ENCODE measurements at regions not wholly inside any gene's neighbourhood (a gene's known extent, or its start where the extent isn't known, plus 50 kb on each side); places are given as distances from the start of the nearest gene placed in this dataset.

DNA sequence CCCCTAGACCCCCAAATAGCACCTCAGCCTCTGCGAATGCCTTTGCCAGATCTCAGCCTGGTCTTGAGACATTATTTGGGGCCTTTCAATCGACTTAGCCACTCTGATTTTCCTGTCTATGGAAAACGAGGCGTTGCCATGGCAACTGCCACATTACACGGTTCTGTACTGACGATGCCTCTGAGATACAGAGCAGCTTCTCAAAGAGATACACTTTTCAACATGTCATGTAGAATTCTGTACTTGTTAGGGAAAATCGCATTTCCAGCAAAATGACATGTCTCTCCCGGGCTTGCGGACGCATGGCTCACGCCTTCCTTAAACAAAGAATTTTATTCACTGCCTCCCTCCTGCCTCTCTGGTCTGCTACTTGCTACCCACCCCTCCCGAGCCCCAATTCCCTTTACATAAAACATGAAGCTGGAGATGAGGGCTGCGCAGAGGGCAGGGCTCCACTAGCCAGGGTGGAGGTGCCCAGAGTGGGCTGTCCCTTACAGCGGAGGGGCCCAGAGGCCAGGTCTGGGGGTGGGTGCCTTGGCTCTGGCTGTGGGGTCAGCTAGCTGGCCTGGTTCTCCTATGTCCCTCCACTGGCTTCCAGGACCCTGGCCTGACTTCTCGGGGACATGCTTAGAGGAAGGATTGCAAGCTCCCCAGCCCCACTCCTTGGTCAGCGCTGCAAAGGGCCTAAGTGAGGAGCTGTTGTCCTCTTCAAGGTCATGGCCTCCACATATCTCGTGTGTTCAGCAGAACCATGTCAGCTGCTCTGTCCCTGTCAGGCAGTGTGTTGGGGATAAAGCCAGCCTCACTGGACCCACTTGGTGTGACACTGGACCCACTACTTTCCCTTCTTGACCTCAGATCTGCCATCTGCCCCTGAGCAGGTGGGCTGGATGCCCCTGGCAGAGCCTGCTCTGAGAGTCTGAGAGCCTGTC, 342.5 kb downstream of the RPS24 start:
- peak; percentile 8 for DNase-seq

DNA sequence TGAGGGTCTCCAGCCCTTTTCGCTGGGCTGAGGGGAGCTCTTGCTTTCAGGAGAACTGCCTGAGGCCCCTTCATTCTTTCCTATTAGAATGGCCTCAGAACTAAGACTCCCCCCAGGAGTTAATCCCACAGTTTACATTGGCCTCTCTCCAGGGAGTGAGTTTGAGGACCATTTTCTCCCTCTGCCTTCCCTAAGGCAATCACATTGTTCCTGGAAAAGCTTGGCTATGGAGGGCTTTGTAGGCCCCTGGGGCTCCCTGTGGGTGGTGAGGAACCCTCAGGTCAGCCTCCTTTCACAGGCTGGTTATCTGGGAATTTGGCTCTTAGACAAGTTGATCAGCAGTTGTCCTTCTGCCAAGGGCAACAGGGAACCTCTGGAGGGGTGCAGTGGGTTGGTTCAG, 343.7 kb downstream of the RPS24 start:
- no peak for DNase-seq

DNA sequence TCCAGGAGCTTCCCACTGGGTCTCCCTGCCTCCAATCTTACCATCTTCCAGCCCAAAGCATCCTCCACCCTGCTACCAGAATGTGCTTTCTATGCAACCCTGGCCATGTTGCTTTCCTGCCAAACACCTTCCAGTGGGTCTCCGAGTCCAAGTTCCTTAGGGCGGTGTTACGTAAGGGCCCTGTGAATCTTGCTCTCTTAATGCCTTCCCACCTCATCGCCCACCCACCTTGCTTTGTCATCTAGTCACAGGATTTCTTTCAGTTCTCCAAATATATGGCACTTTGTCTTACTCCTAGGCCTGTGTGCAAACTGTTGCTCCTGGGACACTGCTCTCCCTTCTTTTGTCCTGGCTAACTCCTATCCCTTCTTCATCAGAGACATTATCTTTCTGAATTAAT, 344.5 kb downstream of the RPS24 start:
- DNase-seq, result no peak

DNA sequence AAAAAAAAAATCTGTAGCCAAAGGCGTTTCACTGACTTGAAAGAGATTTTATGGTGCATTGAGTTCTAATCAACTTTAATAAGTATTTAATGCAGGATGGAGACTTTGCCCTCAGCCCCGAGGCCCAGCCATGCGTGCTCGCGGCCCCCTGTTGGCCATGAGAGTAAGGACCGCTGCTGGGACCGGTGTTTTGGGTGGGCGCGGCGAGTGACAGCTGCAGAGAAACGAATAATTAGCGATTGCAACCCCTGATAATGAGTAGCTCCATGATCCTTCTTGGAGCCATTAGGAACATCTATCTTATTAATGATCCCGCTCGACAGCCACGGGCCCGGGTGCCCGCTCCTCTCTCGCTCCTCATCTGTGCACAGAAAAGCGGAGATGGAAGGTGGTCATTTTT, 347.4 kb downstream of the RPS24 start:
- DNase-seq, result no peak

DNA sequence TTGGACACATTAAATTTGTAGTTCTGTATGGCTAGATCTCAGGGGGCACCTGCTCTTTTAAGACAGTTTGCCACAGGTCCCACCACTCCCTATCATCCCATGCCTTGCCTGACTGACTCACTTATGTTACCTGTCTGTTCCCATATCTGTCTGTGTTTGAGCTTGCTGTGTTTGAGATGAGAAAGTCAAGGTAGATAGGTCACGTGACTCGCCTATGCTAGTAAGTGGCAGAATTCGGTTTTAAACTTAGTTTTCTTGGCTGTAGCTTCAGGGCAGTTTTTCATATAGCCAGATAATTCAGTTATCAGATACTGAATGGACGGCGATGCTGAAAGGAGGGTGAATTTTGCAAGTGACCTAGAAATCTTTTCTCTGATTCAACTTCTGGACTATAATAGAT, 348.4 kb downstream of the RPS24 start:
- no peak for DNase-seq

DNA sequence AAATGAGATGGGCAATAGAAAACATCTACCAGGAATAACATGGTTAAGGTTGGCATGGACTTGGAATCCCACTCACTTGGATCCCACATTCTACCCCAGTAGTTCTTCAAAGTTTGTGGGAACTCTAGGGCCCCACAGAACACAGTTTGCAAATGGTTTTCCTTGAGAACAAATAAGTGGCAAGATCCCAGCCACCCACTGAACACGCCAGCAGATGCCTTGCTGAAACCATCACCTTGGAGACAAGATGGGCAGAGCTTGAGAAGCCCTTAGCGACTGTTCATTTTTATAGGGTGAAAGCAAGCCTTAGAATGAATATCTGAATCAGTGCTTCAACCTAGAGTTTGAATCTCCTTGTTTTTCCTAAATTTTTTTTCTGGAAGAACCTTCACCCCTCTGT, 349.1 kb downstream of the RPS24 start:
- DNase-seq, result no peak

DNA sequence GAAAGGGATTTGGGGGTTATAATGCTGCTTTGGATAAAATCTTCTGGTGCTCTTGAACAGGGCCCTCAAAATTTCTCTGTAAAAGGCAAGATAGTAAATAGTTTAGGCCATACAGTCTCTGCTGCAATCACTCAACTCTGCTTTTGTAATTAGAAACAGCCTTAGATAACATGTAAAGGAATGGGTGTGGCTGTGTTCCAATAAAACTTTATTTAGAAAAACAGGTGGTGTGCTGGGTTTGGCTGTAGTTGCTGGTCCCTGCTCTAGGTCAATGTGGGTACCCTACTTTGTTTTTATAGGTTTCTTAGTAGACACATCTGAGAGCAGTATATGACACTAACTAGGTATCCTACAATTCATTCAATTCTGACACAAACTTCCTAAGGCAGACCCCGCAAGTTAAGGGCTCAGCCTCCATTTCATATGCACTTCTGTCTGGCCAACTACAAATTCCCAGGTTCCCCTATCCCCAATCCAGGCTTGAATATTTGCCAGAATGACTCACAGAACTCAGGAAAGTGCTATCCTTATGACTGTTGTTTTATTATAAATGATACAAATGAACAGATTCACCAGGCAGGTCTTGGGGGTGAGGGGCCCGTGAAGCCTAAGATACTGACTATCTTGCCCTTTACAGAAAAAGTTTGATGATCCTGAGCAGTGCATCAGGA, 349.9 kb downstream of the RPS24 start:
- DNase-seq, result no peak

DNA sequence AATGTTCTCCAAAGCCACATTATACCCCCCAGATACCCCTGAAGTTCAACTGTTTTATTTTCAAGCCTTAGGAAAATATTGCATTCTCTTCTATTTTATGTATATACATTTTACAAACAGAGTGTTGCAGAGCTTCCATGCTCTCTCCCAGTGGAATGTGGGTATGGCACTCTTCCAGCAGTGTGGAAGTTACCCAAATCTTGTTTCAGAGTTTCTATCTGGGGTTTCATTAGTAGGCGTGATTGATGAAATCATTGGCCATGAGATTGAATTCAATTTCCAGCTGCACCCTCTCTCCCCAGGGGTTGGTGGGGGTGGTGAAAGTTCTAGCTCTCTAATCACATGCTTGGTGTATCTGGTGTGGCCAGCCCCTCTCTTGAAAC, 350.4 kb downstream of the RPS24 start:
- no peak for DNase-seq

DNA sequence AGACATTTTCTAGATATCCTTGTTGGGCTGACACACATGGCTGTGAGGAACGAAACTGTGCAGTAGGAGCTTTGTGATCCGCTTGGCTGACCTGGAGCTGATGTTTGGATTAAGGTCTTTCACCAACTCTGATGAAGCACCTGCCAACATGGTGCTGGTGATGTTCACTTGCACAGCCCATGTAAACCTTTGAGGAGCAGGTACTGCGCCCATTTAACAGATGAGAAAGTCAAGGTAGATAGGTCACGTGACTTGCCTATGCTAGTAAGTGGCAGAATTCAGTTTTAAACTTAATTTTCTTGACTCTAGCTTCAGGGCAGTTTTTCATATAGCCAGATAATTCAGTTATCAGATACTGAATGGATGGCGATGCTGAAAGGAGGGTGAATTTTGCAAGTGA, 351.9 kb downstream of the RPS24 start:
- DNase-seq, result no peak

DNA sequence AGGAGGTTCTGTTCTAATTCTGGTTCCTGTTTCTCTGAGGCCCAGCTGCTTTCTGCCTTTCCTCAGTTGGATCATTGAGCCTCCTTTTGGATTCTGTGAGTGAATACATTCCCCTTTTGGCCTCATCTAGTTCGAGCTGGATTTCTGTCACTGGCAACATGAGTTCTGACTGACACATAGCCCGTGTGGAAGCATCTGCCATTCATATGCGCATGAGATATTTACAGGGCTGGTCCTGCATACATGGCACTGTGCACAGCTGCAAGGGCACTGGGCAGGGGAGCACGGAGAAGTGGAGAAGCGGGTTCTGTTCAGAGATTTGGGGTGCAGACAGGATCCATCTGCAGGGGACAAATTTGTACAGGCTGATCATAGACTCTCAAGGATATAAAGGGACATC, 352.8 kb downstream of the RPS24 start:
- DNase-seq, result no peak

DNA sequence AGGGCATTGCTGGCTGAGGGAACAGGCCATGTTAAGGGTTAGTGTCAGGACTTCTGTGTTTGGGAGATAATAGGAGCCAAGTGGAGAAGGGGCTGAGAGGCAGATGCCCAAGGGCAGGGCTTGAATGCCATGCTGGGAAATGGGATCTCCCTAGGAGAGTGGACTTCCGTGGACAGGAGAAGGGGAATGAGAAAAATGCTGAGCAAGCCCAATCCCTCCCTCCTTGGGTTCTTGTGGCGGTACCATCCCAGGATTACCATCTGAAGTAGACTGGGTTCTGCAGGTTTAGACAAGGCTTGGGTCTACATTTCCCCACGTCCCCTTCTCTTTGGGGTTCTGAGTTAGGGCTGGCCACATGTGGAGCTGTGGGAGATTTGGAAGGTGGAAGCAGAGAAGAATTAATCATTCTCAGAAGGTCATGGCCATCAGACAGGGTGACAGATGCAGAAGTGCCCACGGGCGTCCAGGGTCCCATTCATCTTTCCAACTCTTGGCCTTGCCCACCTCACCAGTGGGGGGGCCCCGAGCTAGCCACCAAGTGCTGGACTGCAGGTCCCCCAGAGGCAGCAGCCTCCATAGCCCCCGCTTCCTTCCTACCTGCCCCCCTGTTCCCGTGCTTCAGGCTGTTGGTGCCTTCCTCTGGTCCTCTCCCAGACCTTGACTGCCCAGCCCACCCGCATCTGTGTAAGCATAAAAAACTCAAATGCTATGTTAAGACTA, 354.8 kb downstream of the RPS24 start:
- DNase-seq, result no peak

DNA sequence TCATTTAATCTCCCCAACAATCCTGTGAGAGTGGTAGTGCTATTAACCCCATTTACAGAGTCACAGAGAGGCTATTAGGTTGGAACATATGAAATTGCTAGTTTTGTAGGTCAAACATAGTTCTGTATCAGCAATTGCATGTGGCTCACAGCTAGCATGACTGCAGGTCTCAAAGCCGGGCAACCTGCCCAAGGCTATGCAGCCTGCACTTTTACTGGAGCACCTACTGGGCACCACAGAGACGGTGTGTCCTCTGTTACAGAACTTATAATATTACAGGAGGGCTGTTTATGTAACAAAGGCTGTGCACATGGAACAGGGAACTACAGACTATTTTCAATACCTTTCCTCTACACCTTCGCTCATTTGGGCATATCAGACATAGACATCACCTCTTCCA, 355.8 kb downstream of the RPS24 start:
- no peak for DNase-seq

DNA sequence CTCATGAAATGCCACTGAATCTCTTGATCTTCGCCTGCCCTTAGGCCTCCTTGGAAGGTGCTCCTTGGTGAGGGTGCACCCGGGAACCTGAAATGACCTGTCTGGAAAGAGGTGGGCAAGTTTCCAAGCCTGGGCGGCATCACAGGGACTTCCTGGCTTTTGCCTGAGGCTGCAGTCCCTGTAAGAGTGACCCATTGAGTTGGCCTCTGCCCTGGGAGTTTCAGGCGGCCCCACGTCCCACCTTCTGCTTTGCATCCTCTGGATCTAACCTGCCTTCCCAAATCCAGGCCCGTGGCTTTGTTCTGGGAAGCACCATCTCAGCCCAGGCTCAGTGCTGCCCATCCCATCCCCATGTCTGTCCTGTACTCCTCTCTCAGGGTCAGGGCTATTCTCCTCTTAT, 356.4 kb downstream of the RPS24 start:
- no peak for DNase-seq

DNA sequence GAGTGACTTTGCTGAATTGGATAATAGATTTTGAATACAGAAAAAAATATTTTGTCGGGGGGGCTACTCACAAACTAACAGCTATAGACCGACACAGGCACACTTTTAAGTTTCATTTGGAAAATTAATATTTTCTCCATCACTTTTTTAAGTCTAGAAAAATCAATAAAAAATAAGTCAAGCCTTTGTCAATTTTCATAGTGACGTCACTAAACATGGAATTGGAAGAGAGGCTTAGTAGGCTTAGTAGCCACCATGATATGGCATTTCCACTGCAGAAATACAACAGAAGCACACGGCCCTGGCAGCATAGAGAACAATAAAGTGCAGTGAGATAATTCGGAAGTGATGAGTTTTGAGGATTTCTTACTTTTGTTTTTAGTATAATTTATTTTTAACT, 357.2 kb downstream of the RPS24 start:
- no peak for DNase-seq

DNA sequence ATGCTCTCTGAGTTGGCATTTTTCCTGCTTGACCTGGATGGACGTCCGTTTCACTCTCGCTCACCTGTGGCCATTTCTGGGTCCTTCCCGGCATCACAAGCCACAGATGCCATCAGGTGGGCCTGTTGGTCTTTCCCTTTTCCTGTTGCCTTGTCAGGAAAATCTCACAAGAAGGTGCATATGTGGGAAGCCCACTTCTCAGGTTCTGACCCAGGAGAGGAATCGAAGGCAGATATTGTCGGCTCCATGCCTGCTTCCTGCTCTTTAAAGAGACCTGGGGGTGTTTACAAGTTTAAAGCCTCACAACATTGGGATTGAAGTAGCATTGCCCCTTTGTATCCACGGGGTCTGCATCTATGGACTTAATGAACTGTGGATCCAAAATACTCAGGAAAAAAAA, 357.9 kb downstream of the RPS24 start:
- no peak for DNase-seq

DNA sequence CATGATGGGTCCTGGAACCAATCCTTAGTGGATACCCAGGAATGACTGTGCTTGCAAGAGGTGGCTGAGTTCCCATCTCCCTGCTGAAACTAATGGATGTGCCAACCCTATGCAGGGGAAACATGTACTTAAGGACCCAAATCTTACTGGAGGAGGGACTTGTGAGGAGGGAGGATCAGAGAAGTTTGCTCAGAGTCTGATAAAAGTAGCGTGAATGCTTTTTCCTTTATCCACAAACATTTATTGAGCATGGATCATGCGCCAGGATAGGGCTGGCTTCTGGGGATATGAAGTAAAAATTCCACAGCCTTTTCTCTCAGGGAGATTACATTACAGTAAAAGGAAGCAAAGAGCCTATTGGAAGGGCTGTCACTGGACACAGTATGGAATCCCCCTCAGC, 358.5 kb downstream of the RPS24 start:
- DNase-seq, result no peak

DNA sequence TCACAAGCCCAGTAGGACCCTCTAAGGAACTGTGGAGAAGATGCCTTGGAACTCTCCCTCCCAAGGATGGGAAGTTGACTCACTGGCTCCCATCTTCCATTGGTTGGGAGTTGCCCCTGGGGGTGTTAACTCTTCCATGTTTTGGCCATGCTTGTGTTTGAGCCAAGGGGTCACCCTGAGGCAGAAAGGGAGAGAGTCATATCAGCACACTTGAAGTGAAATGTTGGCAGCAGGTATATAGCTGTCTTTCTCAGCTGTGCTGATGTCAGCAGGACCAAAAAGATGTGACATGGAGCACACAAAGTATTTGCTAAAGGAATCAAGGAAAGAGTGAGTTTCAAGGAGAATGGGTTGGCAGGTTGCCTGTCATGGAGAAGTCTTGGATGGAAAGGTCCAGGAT, 359.4 kb downstream of the RPS24 start:
- no peak for DNase-seq

DNA sequence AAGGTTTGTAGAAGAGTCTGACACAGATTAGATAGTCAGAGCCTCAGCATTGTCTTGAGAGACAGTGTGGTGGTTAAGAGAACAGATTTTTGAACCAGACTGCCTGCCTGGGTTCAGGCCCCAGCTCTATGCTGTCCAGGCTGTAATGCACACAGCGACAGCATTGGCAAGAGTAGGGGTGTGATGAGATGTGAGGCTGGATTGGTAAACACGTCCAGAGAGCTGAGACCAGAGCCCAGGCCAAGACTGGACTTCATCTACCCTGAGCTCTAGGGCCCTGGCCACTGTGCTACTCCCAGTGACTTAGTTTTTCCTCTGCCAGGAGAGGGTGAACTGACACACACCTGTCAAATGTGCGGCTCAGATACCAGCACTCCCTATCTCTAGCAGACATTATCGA, 360.4 kb downstream of the RPS24 start:
- DNase-seq, result no peak

DNA sequence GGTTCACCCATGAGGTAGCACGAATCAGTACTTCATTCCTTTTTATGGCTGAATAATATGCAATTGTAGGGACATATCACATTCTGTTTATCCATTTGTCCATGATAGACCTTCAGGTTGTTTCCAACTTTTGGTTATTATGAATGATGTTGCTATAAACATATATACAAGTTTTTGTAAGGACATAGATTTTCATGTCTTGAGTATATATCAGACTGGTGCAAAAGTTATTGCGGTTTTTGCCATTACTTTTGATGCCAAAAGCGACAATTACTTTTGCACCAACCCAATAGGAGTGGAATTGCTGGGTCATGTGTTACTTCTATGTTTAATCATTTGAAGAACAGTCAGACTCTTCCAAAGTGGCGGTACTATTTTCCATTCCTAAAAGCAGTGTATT, 361.5 kb downstream of the RPS24 start:
- no peak for DNase-seq

DNA sequence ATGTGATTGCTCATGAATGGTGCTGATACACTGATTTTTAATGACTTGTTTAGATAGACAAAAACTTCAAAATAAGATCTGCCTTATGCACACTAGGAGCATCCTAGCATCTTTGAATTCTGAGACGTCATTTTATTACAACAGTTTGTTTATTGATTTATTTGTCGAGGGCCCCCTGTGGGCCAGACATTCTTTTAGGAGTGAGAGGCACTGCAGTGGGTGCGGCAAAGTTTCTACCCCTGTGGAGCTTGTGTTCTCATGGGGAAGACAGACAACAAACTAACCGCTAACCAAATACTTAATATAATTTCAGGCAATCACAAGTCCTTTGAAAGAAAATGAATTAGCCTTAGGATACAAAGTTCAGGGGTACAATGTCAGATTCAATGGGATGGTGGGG, 363.1 kb downstream of the RPS24 start:
- no peak for DNase-seq

DNA sequence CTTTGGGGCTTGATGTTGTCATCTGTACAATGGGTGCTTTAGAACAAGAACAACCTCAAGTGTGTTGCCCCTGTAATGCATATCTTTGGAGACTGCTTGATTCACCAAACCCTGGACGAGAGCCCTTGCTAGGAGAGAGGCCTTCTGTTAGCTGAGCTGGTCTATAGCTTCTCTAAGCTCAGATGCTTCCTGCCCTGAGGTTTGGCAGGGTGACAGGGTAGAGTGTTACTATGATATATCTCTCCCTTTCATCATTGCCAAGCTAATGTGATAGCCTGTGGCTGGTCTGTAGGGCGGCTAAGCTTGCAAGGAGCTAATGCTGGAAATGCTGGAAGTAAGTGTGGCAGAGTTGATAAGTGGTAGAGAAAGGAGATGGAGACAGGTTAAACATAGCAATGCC, 364.1 kb downstream of the RPS24 start:
- no peak for DNase-seq

DNA sequence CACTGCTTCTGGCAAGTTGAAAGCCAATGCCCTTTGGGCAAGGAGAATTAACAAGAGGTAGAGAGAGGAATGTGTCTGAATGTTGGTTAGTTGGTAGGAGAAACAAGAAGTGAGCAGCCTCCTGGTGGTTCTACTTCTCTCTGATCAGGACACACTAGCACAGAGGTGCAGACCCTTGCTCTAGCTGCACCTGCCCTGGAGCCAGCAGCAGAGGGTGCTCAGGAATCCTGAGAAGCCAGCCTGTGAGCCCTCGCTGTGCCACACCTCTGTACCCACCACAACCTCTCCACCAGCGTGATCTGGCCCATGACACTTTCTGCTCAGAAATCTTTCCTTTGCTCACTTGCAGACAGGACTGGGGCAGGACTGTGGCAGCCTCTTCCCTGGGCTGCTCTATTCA, 364.7 kb downstream of the RPS24 start:
- no peak for DNase-seq

DNA sequence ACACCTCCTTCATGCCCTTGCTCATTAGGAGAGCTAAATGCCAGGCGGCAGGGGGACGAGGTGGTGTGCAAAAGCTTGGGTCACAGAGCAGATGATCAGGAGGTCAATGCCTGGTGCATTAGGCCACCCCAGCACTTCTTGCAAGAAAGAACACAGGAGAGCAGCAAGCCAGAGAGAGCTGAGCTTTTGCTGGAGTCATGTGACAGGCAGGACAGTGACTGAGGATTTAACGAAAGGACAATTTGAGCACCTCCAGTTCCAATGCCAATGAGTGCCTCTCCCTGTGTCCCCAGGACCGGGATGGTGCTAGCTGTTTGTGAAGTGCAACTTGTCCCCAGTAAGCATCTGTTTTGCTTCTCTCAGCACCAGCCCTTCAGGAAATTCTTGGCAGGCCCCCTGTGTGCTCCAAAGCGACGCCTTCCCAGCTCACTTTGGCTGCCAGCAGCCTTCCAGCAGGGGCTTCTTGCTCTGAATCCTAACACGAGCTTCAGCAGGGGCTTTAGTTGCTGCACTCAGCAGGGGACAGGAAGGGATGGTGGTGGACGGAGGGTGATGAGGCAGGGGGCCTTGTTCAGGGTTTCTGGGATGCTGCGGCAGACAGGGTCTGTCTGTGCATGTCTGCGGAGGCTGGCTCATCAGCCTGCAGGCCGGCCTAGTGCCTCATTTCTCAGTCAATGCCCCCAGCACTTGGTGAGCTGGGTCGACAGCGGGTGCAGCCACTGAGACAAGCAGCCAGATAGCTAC, 368.1 kb downstream of the RPS24 start:
- DNase-seq, result no peak
